C4-2B (cell line): ENCODE measurements at regions not wholly inside any gene's neighbourhood (a gene's known extent, or its start where the extent isn't known, plus 50 kb on each side); places are given as distances from the start of the nearest gene placed in this dataset.

Experiments
- ZFX ChIP-seq: fragments of 450-650 bp; IDR thresholded peaks from 2 replicates; pipeline ENCODE4 v1.6.1; 2017
- TF ChIP-seq, protein P1 (sequence below): fragments of 450-650 bp; conservative IDR thresholded peaks from 2 replicates; pipeline ENCODE4 v1.5.1; 2017; ENCODE audit warnings: mild to moderate bottlenecking

DNA sequence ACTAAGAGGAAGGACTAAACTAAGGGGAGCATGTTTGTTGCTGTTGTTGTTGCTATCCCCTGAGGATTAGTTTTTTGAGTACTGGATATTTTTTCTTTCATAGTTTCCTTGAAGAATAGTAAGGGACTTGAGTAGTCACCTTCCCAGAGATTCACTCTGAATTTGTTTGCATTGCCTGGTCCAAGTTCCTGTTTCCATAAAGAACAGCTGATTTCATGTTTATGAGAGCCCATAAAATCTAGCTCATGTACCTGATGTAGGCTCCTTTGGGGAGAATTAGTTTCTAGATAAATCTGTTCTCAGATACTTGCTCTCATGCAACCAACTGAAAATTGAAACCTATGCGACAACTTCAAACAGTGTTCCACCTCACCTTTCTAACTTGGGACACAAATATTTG, 464.4 kb upstream of the MBL2 start:
- TF ChIP-seq, protein P1, sequence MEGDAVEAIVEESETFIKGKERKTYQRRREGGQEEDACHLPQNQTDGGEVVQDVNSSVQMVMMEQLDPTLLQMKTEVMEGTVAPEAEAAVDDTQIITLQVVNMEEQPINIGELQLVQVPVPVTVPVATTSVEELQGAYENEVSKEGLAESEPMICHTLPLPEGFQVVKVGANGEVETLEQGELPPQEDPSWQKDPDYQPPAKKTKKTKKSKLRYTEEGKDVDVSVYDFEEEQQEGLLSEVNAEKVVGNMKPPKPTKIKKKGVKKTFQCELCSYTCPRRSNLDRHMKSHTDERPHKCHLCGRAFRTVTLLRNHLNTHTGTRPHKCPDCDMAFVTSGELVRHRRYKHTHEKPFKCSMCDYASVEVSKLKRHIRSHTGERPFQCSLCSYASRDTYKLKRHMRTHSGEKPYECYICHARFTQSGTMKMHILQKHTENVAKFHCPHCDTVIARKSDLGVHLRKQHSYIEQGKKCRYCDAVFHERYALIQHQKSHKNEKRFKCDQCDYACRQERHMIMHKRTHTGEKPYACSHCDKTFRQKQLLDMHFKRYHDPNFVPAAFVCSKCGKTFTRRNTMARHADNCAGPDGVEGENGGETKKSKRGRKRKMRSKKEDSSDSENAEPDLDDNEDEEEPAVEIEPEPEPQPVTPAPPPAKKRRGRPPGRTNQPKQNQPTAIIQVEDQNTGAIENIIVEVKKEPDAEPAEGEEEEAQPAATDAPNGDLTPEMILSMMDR, result no peak
- TF ChIP-seq ZFX, result no peak
